CD8-positive, alpha-beta memory T cell (primary cell): ENCODE measurements at regions not wholly inside any gene's neighbourhood (a gene's known extent, or its start where the extent isn't known, plus 50 kb on each side); places are given as distances from the start of the nearest gene placed in this dataset.

Source experiments
- CTCF ChIA-PET: fragments of 350-600 bp; sonication (Branson Sonifier 250); formaldehyde crosslinking; loops from one replicate; lab custom pipeline; 2021; ENCODE audit warnings: antibody characterized with exemption; lab: Charles Lee
- POLR2A ChIA-PET: fragments of 350-600 bp; sonication (Branson Sonifier 250); formaldehyde crosslinking; loops from one replicate; lab custom pipeline; 2021; ENCODE audit warnings: antibody characterized with exemption; lab: Charles Lee
- DNase-seq, 5 donors: peaks; one replicate each; pipeline versions ENCODE4 v3.0.0 to v3.0.0-alpha.2; 2020 to 2022; ENCODE audit warnings: mixed read lengths in 1 of 5
- H3K27ac ChIP-seq: one replicate; pipeline ENCODE4 v1.7.0; 2013; ENCODE audit warnings: low read depth, mild to moderate bottlenecking, low read length, moderate library complexity
- H3K27me3 ChIP-seq: 2 replicates; pipeline ENCODE4 v1.7.0; 2013; ENCODE audit warnings: low read length, mild to moderate bottlenecking; ENCODE audit not compliant: insufficient read depth, poor library complexity, severe bottlenecking
- H3K36me3 ChIP-seq: 2 replicates; pipeline ENCODE4 v1.7.0; 2013; ENCODE audit warnings: mild to moderate bottlenecking, low read length, moderate library complexity; ENCODE audit not compliant: insufficient read depth
- H3K4me1 ChIP-seq: 2 replicates; pipeline ENCODE4 v1.7.0; 2013; ENCODE audit warnings: mild to moderate bottlenecking, low read length, moderate library complexity; ENCODE audit not compliant: insufficient read depth
- H3K4me3 ChIP-seq: 2 replicates; pipeline ENCODE4 v1.7.0; 2013; ENCODE audit warnings: mild to moderate bottlenecking, low read length
- H3K9me3 ChIP-seq: 2 replicates; pipeline ENCODE4 v1.7.0; 2013; ENCODE audit warnings: mild to moderate bottlenecking, low read length
- H3K27ac Mint-ChIP-seq, 8 donors: one replicate each; pipeline ENCODE4 v1.8.0; 2020 to 2021; ENCODE audit warnings: mixed read lengths in 8 of 8, mild to moderate bottlenecking in 6 of 8, inconsistent platforms in 3 of 8, moderate library complexity in 3 of 8
- H3K27me3 Mint-ChIP-seq, 2 donors: one replicate each; pipeline ENCODE4 v1.8.0; 2020 to 2021; ENCODE audit warnings: mixed read lengths in 2 of 2, mild to moderate bottlenecking in 1 of 2, moderate library complexity in 1 of 2
- H3K36me3 Mint-ChIP-seq, 3 donors: one replicate each; pipeline ENCODE4 v1.8.0; 2020 to 2021; ENCODE audit warnings: mixed read lengths in 3 of 3, inconsistent platforms in 1 of 3, mild to moderate bottlenecking in 1 of 3
- H3K4me1 Mint-ChIP-seq, 3 donors: one replicate each; pipeline ENCODE4 v1.8.0; 2020 to 2021; ENCODE audit warnings: mixed read lengths in 3 of 3, inconsistent platforms in 1 of 3, mild to moderate bottlenecking in 1 of 3
- H3K4me3 Mint-ChIP-seq, 7 donors: one replicate each; pipeline ENCODE4 v1.8.0; 2020 to 2021; ENCODE audit warnings: mixed read lengths in 7 of 7, mild to moderate bottlenecking in 6 of 7, moderate library complexity in 4 of 7, inconsistent platforms in 2 of 7
- H3K9me3 Mint-ChIP-seq, 5 donors: one replicate each; pipeline ENCODE4 v1.8.0; 2020 to 2022; ENCODE audit warnings: mixed read lengths in 5 of 5, mild to moderate bottlenecking in 3 of 5, moderate library complexity in 2 of 5, inconsistent platforms in 1 of 5

DNA sequence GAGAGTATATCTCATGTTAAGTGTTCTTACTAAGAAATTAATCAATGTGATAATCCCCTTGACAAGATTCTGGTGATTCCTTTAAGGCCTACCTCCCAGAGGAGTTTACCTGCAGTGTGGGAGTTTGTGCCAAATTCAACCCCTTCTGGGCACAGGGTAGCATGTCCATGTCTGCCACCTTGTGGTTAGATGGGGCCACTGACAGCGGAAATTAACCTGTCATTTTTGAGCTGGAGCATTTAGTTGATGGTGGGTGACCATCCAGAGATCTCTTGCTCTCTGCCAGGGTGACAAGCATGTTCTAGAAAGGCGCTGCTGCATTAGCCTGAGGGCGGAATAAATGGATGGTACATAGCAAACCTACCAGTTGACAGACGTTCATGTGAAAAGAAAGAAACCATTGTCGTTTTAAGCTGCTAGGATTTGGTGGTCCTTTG is 132.2 kb downstream of the FBXO4 start:
- Histone ChIP-seq H3K4me1 (no peaks in the 10 kb centered on the region), H3K27me3 (no peaks in the 10 kb centered on the region), H3K27ac (no peak overlapping the region), H3K36me3 (no peaks in the 10 kb centered on the region), H3K9me3 (no peaks in the 10 kb centered on the region), H3K4me3 (no peak overlapping the region)
- Mint-ChIP-seq H3K27ac (no peak overlapping the region), H3K36me3 (no peaks in the 10 kb centered on the region), H3K9me3 (no peaks in the 10 kb centered on the region), H3K4me3 (no peak overlapping the region), H3K4me1 (peaks cover 0 to 2% (median 0%) of the 10 kb centered on the region in 3 donors), H3K27me3 (peaks cover 0 to 5% of the 10 kb centered on the region in 2 donors)
- ChIA-PET CTCF (interaction anchor here (0.7 to 4.3 kb wide), 16 partner anchors 9 to 711 kb away, joined by 3 to 72 read pairs (median 4); partner anchors contain the start of gene OXCT1), POLR2A (interaction anchor here (0.9 kb wide), 1 partner anchor 188 kb away, joined by 3 read pairs; no protein-coding TSS in a partner anchor)
- peak; percentile 20 to 71 (median 35) for DNase-seq

DNA sequence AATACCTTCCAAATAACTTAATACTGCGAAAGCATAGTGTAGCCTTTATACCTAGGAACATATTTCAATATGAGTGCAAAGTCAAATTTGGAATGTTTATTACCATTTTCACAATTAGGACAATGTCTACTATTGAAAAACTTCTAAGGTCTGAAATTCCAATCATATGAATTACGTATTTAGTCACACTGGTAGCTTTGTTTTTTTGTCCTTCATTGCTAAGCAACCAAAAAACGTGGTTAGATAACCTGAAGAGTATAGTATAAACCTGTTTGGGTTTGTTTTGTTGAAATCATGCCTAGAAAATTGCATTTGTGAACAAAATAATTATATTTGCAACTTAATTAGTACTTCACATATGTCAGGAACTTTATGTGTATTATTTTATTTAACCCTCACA is 134.2 kb downstream of the FBXO4 start:
- Mint-ChIP-seq H3K4me1 (peaks cover 0 to 2% (median 0%) of the 10 kb centered on the region in 3 donors), H3K36me3 (no peaks in the 10 kb centered on the region), H3K27me3 (peaks cover 0 to 5% of the 10 kb centered on the region in 2 donors), H3K4me3 (no peak overlapping the region), H3K27ac (no peak overlapping the region), H3K9me3 (no peaks in the 10 kb centered on the region)
- Histone ChIP-seq H3K4me1 (no peaks in the 10 kb centered on the region), H3K4me3 (no peak overlapping the region), H3K36me3 (no peaks in the 10 kb centered on the region), H3K27me3 (no peaks in the 10 kb centered on the region), H3K9me3 (no peaks in the 10 kb centered on the region), H3K27ac (no peak overlapping the region)
- CTCF ChIA-PET = no interaction called here
- DNase-seq = no peak
- POLR2A ChIA-PET = no interaction called here

GRCh38 chr5:42059778-42060464 is 134.8 kb downstream of the FBXO4 start:
- no peak for DNase-seq
- Mint-ChIP-seq H3K4me3 (no peak overlapping the region), H3K27me3 (peaks cover 0 to 5% of the 10 kb centered on the region in 2 donors), H3K9me3 (no peaks in the 10 kb centered on the region), H3K36me3 (no peaks in the 10 kb centered on the region), H3K4me1 (peaks cover 0 to 2% (median 0%) of the 10 kb centered on the region in 3 donors), H3K27ac (no peak overlapping the region)
- Histone ChIP-seq H3K9me3 (no peaks in the 10 kb centered on the region), H3K27ac (no peak overlapping the region), H3K4me1 (no peaks in the 10 kb centered on the region), H3K27me3 (no peaks in the 10 kb centered on the region), H3K36me3 (no peaks in the 10 kb centered on the region), H3K4me3 (no peak overlapping the region)
- ChIA-PET CTCF (interaction anchor here (2.8 kb wide), 1 partner anchor 203 kb away, joined by 14 read pairs; no protein-coding TSS in a partner anchor), POLR2A (no interaction called here)

DNA sequence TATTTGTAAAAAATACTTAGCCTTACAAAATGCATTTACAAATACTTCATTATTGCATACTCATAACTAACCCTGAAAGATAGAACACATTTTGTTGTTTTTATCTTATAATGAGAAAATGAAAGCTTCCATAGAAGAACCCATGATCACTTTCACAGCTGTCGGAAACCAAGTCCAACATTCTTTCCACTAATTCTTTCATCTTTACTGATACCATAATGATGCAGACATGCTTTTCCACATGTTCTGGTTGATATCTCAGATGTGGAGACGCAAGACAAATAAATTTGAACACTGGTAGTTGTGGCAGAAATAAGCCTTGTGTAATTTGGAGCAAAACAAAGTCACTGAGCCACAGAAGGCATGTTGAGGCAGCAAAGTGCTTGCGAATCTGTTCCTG is 136.0 kb downstream of the FBXO4 start:
- CTCF ChIA-PET = interaction anchor here (2.8 kb wide), 1 partner anchor 205 kb away, joined by 14 read pairs; no protein-coding TSS in a partner anchor
- H3K27me3 Mint-ChIP-seq = peaks cover 0 to 5% of the 10 kb centered on the region in 2 donors
- H3K27ac Mint-ChIP-seq = no peak overlapping the region

GRCh38 chr5:42064821-42065220 is 139.7 kb downstream of the FBXO4 start:
- Mint-ChIP-seq H3K4me3 (no peak overlapping the region), H3K27me3 (no peaks in the 10 kb centered on the region), H3K27ac (no peak overlapping the region), H3K4me1 (no peaks in the 10 kb centered on the region), H3K36me3 (no peaks in the 10 kb centered on the region), H3K9me3 (no peaks in the 10 kb centered on the region)
- Histone ChIP-seq H3K27ac (no peak overlapping the region), H3K36me3 (no peaks in the 10 kb centered on the region), H3K9me3 (no peaks in the 10 kb centered on the region), H3K4me3 (no peak overlapping the region), H3K27me3 (no peaks in the 10 kb centered on the region), H3K4me1 (no peaks in the 10 kb centered on the region)
- ChIA-PET CTCF (interaction anchor here (2.4 kb wide), 1 partner anchor 7 kb away, joined by 10 read pairs; no protein-coding TSS in a partner anchor), POLR2A (no interaction called here)
- no peak for DNase-seq

More for the DNA sequence above, 136.0 kb downstream of the FBXO4 start:
- no peaks in the 10 kb centered on the region for H3K36me3 ChIP-seq
- H3K9me3 ChIP-seq = no peaks in the 10 kb centered on the region
- H3K4me1 ChIP-seq = no peaks in the 10 kb centered on the region
- DNase-seq = no peak
- Mint-ChIP-seq H3K4me3 (no peak overlapping the region), H3K9me3 (no peaks in the 10 kb centered on the region), H3K36me3 (no peaks in the 10 kb centered on the region), H3K4me1 (peaks cover 0 to 2% (median 0%) of the 10 kb centered on the region in 3 donors)
- no peak overlapping the region for H3K27ac ChIP-seq
- no peak overlapping the region for H3K4me3 ChIP-seq
- POLR2A ChIA-PET = no interaction called here
- no peaks in the 10 kb centered on the region for H3K27me3 ChIP-seq

DNA sequence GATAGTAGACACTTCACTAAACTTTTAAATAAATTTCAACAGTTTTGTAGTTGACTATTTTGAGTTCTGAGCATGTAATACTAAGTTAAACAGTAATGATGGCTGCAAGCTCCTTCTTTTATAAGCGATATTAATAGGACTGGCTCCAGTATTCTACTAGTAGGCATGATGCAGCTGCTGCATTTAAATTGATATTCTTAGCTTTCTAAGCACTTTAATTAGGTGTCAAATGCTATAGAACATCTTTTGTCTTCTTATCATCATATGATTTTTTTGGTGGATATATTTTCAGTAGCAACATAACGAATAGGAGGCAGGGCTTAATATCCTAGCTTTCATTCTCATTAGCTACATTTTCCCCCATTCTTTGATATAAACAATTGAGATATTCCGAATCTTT is 141.1 kb downstream of the FBXO4 start:
- Mint-ChIP-seq H3K4me3 (no peak overlapping the region), H3K9me3 (no peaks in the 10 kb centered on the region), H3K36me3 (no peaks in the 10 kb centered on the region), H3K27ac (no peak overlapping the region), H3K4me1 (no peaks in the 10 kb centered on the region), H3K27me3 (no peaks in the 10 kb centered on the region)
- H3K36me3 ChIP-seq = no peaks in the 10 kb centered on the region
- H3K27ac ChIP-seq = no peak overlapping the region
- H3K4me1 ChIP-seq = no peaks in the 10 kb centered on the region
- no peaks in the 10 kb centered on the region for H3K9me3 ChIP-seq
- no peaks in the 10 kb centered on the region for H3K27me3 ChIP-seq
- POLR2A ChIA-PET = no interaction called here
- DNase-seq = no peak
- CTCF ChIA-PET = interaction anchor here (0.9 to 2.4 kb wide), 3 partner anchors 9 to 210 kb away, joined by 3 to 10 read pairs (median 5); no protein-coding TSS in a partner anchor
- no peak overlapping the region for H3K4me3 ChIP-seq

DNA sequence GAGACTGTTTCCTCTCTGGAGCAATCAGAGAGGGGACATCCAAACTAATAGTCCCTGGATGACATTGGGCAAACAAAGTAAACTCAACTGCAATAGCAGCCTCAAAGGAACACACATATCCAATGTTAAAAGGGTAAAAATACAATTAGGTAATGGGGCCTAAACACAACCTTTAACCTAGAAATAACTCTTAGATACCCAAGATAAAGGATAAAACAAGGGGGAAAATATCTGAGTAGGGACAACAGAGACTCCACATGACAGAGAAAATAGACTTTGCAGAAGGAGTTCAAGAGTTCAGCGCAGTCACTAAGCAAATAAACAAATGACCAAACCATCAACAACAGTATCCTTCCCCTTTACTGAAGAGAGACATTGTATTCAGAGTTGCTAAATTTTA is 149.3 kb downstream of the FBXO4 start:
- Histone ChIP-seq H3K9me3 (no peaks in the 10 kb centered on the region), H3K4me1 (no peaks in the 10 kb centered on the region), H3K27me3 (no peaks in the 10 kb centered on the region), H3K4me3 (no peak overlapping the region), H3K27ac (no peak overlapping the region), H3K36me3 (no peaks in the 10 kb centered on the region)
- DNase-seq = no peak
- no peaks in the 10 kb centered on the region for H3K4me1 Mint-ChIP-seq
- CTCF ChIA-PET = interaction anchor here (1.5 kb wide), 1 partner anchor 17 kb away, joined by 3 read pairs; no protein-coding TSS in a partner anchor
- POLR2A ChIA-PET = no interaction called here
- H3K36me3 Mint-ChIP-seq = no peaks in the 10 kb centered on the region
- H3K9me3 Mint-ChIP-seq = peaks cover 0 to 2% (median 0%) of the 10 kb centered on the region in 5 donors
- H3K27me3 Mint-ChIP-seq = peaks cover 4 to 23% of the 10 kb centered on the region in 2 donors
- H3K27ac Mint-ChIP-seq = no peak overlapping the region
- no peak overlapping the region for H3K4me3 Mint-ChIP-seq

GRCh38 chr5:42089705-42090104 is 164.6 kb downstream of the FBXO4 start:
- H3K36me3 ChIP-seq = no peaks in the 10 kb centered on the region
- ChIA-PET POLR2A (no interaction called here), CTCF (no interaction called here)
- Mint-ChIP-seq H3K9me3 (peaks cover 0 to 2% (median 0%) of the 10 kb centered on the region in 5 donors), H3K4me3 (no peak overlapping the region), H3K27me3 (no peaks in the 10 kb centered on the region), H3K4me1 (no peaks in the 10 kb centered on the region), H3K36me3 (no peaks in the 10 kb centered on the region), H3K27ac (no peak overlapping the region)
- no peak overlapping the region for H3K4me3 ChIP-seq
- H3K27me3 ChIP-seq = no peaks in the 10 kb centered on the region
- H3K4me1 ChIP-seq = no peaks in the 10 kb centered on the region
- H3K9me3 ChIP-seq = no peaks in the 10 kb centered on the region
- no peak for DNase-seq
- H3K27ac ChIP-seq = no peak overlapping the region
